WERI-Rb-1 (cell line): ENCODE measurements at regions not wholly inside any gene's neighbourhood (a gene's known extent, or its start where the extent isn't known, plus 50 kb on each side); places are given as distances from the start of the nearest gene placed in this dataset.

ENCODE experiments used
- DNase-seq: peaks from one replicate; pipeline ENCODE4 v3.0.0-alpha.2; 2020
- H3K27ac ChIP-seq: fragments of 250-450 bp; sonication (Bioruptor Pico); 2 replicates; pipeline ENCODE4 v1.5.1; 2020; ENCODE audit warnings: mild to moderate bottlenecking, moderate library complexity
- H3K27me3 ChIP-seq: fragments of 250-450 bp; sonication (Bioruptor Pico); 2 replicates; pipeline ENCODE4 v1.5.1; 2021; ENCODE audit warnings: mild to moderate bottlenecking, low read depth, moderate library complexity; ENCODE audit not compliant: insufficient read depth, severe bottlenecking
- H3K36me3 ChIP-seq: fragments of 250-450 bp; sonication (Bioruptor Pico); 2 replicates; pipeline ENCODE4 v1.5.1; 2020; ENCODE audit warnings: mild to moderate bottlenecking, moderate library complexity
- H3K4me3 ChIP-seq: 2 replicates; pipeline ENCODE4 v1.5.1; 2011; ENCODE audit warnings: low read depth, mild to moderate bottlenecking, control low read depth, low read length
- H3K9me3 ChIP-seq: fragments of 250-450 bp; sonication (Bioruptor Pico); 2 replicates; pipeline ENCODE4 v1.5.1; 2021; ENCODE audit warnings: mild to moderate bottlenecking, moderate library complexity; ENCODE audit not compliant: severe bottlenecking
- CTCF ChIP-seq: IDR thresholded peaks from 2 replicates; pipeline ENCODE4 v1.5.1; 2011; ENCODE audit warnings: low read depth, mild to moderate bottlenecking, control low read depth, inconsistent platforms, low read length

GRCh38 chr4:141432000-141432712 lies 204.2 kb upstream of the IL15 start:
- no peaks in the 10 kb centered on the region for H3K36me3 ChIP-seq
- TF ChIP-seq CTCF = no peak
- no peak overlapping the region for H3K4me3 ChIP-seq
- no peak overlapping the region for H3K27ac ChIP-seq
- peak; percentile 12 for DNase-seq
- H3K27me3 ChIP-seq = no peaks in the 10 kb centered on the region
- H3K9me3 ChIP-seq = no peaks in the 10 kb centered on the region

- TF ChIP-seq CTCF = no peak
- Histone ChIP-seq H3K4me3 (no peak overlapping the region), H3K27me3 (no peaks in the 10 kb centered on the region), H3K9me3 (no peaks in the 10 kb centered on the region), H3K27ac (no peak overlapping the region), H3K36me3 (no peaks in the 10 kb centered on the region)
- DNase-seq = no peak
Measured at GRCh38 chr4:141435446-141436225, 200.7 kb upstream of the IL15 start.

- Histone ChIP-seq H3K4me3 (no peak overlapping the region), H3K36me3 (no peaks in the 10 kb centered on the region), H3K27ac (no peak overlapping the region), H3K27me3 (no peaks in the 10 kb centered on the region), H3K9me3 (no peaks in the 10 kb centered on the region)
- no peak for DNase-seq
- no peak for TF ChIP-seq CTCF
Measured at GRCh38 chr4:141439223-141439622, 197.2 kb upstream of the IL15 start.

GRCh38 chr4:141447761-141448160 lies 188.6 kb upstream of the IL15 start:
- no peaks in the 10 kb centered on the region for H3K27me3 ChIP-seq
- TF ChIP-seq CTCF = no peak
- H3K27ac ChIP-seq = no peak overlapping the region
- H3K4me3 ChIP-seq = no peak overlapping the region
- no peaks in the 10 kb centered on the region for H3K36me3 ChIP-seq
- DNase-seq = no peak
- no peaks in the 10 kb centered on the region for H3K9me3 ChIP-seq

- Histone ChIP-seq H3K4me3 (no peak overlapping the region), H3K27me3 (no peaks in the 10 kb centered on the region)
- no peak for TF ChIP-seq CTCF
Measured at GRCh38 chr4:141448490-141448889, 187.9 kb upstream of the IL15 start.

More at GRCh38 chr4:141448490-141448889, 187.9 kb upstream of the IL15 start:
- Histone ChIP-seq H3K9me3 (no peaks in the 10 kb centered on the region), H3K27ac (no peak overlapping the region), H3K36me3 (no peaks in the 10 kb centered on the region)
- no peak for DNase-seq
